Mucosa of stomach (tissue), 1 donor: ENCODE measurements at regions not wholly inside any gene's neighbourhood (a gene's known extent, or its start where the extent isn't known, plus 50 kb on each side); places are given as distances from the start of the nearest gene placed in this dataset.

Experiments used
- H3K27me3 ChIP-seq: one replicate; pipeline ENCODE4 v1.7.0; 2013; ENCODE audit warnings: mild to moderate bottlenecking, low read length; ENCODE audit not compliant: control insufficient read depth, insufficient read depth
- H3K36me3 ChIP-seq: one replicate; pipeline ENCODE4 v1.7.0; 2013; ENCODE audit warnings: low read length; ENCODE audit not compliant: control insufficient read depth, insufficient read depth
- H3K4me1 ChIP-seq: one replicate; pipeline ENCODE4 v1.7.0; 2013; ENCODE audit warnings: mild to moderate bottlenecking, low read length; ENCODE audit not compliant: control insufficient read depth, insufficient read depth
- H3K4me3 ChIP-seq: one replicate; pipeline ENCODE4 v1.7.0; 2013; ENCODE audit warnings: low read length
- H3K9ac ChIP-seq: one replicate; pipeline ENCODE4 v1.7.0; 2013; ENCODE audit warnings: mild to moderate bottlenecking, low read length, moderate library complexity
- H3K9me3 ChIP-seq: one replicate; pipeline ENCODE4 v1.7.0; 2013; ENCODE audit warnings: mild to moderate bottlenecking, low read length, moderate library complexity; ENCODE audit not compliant: control insufficient read depth
- donor health status: Pancreatic carcinoma.

- Histone ChIP-seq H3K36me3 (no peaks in the 10 kb centered on the region), H3K4me1 (peaks cover 4% of the 10 kb centered on the region), H3K9me3 (no peaks in the 10 kb centered on the region), H3K9ac (no peak overlapping the region), H3K27me3 (peaks cover 3% of the 10 kb centered on the region), H3K4me3 (no peak overlapping the region)
Measured at GRCh38 chr22:23512348-23512705, 67.8 kb downstream of the IGLL1 start.

- no peak overlapping the region for H3K9ac ChIP-seq
Measured at GRCh38 chr22:23511627-23512347, 68.3 kb downstream of the IGLL1 start.

GRCh38 chr22:23509571-23510302 is 70.4 kb downstream of the IGLL1 start:
- Histone ChIP-seq H3K9me3 (no peaks in the 10 kb centered on the region), H3K27me3 (peaks cover 3% of the 10 kb centered on the region), H3K36me3 (no peaks in the 10 kb centered on the region), H3K4me1 (peaks cover 4% of the 10 kb centered on the region), H3K4me3 (no peak overlapping the region), H3K9ac (no peak overlapping the region)

More at GRCh38 chr22:23511627-23512347, 68.3 kb downstream of the IGLL1 start:
- Histone ChIP-seq H3K4me1 (peaks cover 4% of the 10 kb centered on the region), H3K27me3 (peaks cover 3% of the 10 kb centered on the region), H3K36me3 (no peaks in the 10 kb centered on the region), H3K9me3 (no peaks in the 10 kb centered on the region), H3K4me3 (no peak overlapping the region)

GRCh38 chr22:23504516-23504915 is 75.6 kb downstream of the IGLL1 start:
- H3K9ac ChIP-seq = no peak overlapping the region
- H3K4me3 ChIP-seq = no peak overlapping the region
- H3K27me3 ChIP-seq = no peaks in the 10 kb centered on the region
- no peaks in the 10 kb centered on the region for H3K4me1 ChIP-seq
- H3K36me3 ChIP-seq = no peaks in the 10 kb centered on the region
- no peaks in the 10 kb centered on the region for H3K9me3 ChIP-seq

GRCh38 chr22:23503736-23504440 is 76.2 kb downstream of the IGLL1 start:
- Histone ChIP-seq H3K9me3 (no peaks in the 10 kb centered on the region), H3K27me3 (no peaks in the 10 kb centered on the region), H3K4me1 (no peaks in the 10 kb centered on the region), H3K36me3 (no peaks in the 10 kb centered on the region), H3K9ac (no peak overlapping the region), H3K4me3 (no peak overlapping the region)

- Histone ChIP-seq H3K4me3 (no peak overlapping the region), H3K4me1 (no peaks in the 10 kb centered on the region), H3K9me3 (no peaks in the 10 kb centered on the region), H3K36me3 (no peaks in the 10 kb centered on the region), H3K27me3 (no peaks in the 10 kb centered on the region), H3K9ac (no peak overlapping the region)
Measured at GRCh38 chr22:23503142-23503541, 76.9 kb downstream of the IGLL1 start.

GRCh38 chr22:23501708-23502107 is 78.4 kb downstream of the IGLL1 start:
- H3K4me3 ChIP-seq = no peak overlapping the region
- no peak overlapping the region for H3K9ac ChIP-seq
- H3K4me1 ChIP-seq = no peaks in the 10 kb centered on the region
- H3K27me3 ChIP-seq = no peaks in the 10 kb centered on the region
- H3K36me3 ChIP-seq = no peaks in the 10 kb centered on the region
- H3K9me3 ChIP-seq = no peaks in the 10 kb centered on the region

- H3K36me3 ChIP-seq = no peaks in the 10 kb centered on the region
- H3K4me3 ChIP-seq = no peak overlapping the region
- H3K4me1 ChIP-seq = no peaks in the 10 kb centered on the region
- H3K9ac ChIP-seq = no peak overlapping the region
- H3K9me3 ChIP-seq = no peaks in the 10 kb centered on the region
- H3K27me3 ChIP-seq = no peaks in the 10 kb centered on the region
Measured at GRCh38 chr22:23501261-23501619, 78.8 kb downstream of the IGLL1 start.

- Histone ChIP-seq H3K36me3 (no peaks in the 10 kb centered on the region), H3K9ac (no peak overlapping the region), H3K27me3 (no peaks in the 10 kb centered on the region), H3K4me3 (no peak overlapping the region), H3K9me3 (no peaks in the 10 kb centered on the region), H3K4me1 (no peaks in the 10 kb centered on the region)
Measured at GRCh38 chr22:23500508-23501260, 79.4 kb downstream of the IGLL1 start.

- no peaks in the 10 kb centered on the region for H3K36me3 ChIP-seq
Measured at GRCh38 chr22:23499845-23500500, 80.1 kb downstream of the IGLL1 start.

More at GRCh38 chr22:23499845-23500500, 80.1 kb downstream of the IGLL1 start:
- no peak overlapping the region for H3K4me3 ChIP-seq
- H3K27me3 ChIP-seq = no peaks in the 10 kb centered on the region
- no peaks in the 10 kb centered on the region for H3K9me3 ChIP-seq
- no peaks in the 10 kb centered on the region for H3K4me1 ChIP-seq
- no peak overlapping the region for H3K9ac ChIP-seq
